Inflammatory macrophage treated with lipopolysaccharide for 4 hours (primary cell): ENCODE measurements at regions not wholly inside any gene's neighbourhood (a gene's known extent, or its start where the extent isn't known, plus 50 kb on each side); places are given as distances from the start of the nearest gene placed in this dataset.
"Not testable (repeated sequence)": the region's sequence is repeated elsewhere in the genome, so short reads cannot be mapped to it uniquely, and the experiment has no call there.

ENCODE experiments used
- DNase-seq: peaks from one replicate; pipeline ENCODE4 v3.0.0-alpha.2; 2020

DNA sequence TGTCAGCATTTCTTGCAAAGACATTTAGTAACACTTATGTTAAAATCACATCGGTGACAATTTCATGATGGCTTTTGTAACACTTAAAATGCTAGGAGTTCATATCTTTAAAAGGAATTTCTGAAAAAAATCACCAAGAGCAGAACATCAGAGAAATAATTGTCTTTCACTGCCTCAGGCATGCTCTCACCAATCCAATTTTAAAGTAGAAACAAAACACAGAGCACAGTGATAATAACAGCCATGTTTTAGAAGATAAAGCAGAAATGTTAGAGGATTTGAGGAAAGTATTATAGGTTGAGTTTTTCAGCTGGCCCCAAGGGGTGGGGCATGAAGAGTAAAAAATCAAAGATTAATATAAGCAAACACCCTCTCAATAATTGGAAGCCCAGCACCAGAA lies 1037.6 kb downstream of the DSC3 start:
- DNase-seq, result no peak

- no peak for DNase-seq
Measured at GRCh38 chr18:29982218-29982617, 1060.3 kb downstream of the DSC3 start.

GRCh38 chr18:29979881-29980280 lies 1062.7 kb downstream of the DSC3 start:
- no peak for DNase-seq

- DNase-seq, result no peak
Measured at GRCh38 chr18:29969876-29970275, 1072.7 kb downstream of the DSC3 start.

DNA sequence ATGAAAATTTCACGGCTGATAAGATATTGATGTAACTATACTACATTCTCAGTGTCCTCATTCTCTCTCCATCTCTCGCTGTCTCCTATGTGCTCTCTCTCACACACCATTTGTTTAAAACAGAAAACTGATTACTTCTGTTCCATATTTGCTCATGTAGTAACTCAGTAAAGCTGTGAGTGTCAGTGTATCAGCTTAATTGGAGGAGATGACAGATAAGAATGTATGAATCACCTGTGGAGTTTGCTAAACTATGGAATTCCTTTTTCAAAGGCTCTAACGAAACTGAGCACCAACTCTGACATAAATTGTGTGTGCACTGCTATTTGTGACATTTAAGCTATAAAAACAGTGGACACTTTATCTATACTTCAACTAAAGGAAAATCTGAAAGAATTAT lies 1080.0 kb downstream of the DSC3 start:
- no peak for DNase-seq

GRCh38 chr18:29960539-29960938 lies 1082.0 kb downstream of the DSC3 start:
- DNase-seq, result no peak

- no peak for DNase-seq
Measured at GRCh38 chr18:29930231-29930630, 1112.3 kb downstream of the DSC3 start.

DNA sequence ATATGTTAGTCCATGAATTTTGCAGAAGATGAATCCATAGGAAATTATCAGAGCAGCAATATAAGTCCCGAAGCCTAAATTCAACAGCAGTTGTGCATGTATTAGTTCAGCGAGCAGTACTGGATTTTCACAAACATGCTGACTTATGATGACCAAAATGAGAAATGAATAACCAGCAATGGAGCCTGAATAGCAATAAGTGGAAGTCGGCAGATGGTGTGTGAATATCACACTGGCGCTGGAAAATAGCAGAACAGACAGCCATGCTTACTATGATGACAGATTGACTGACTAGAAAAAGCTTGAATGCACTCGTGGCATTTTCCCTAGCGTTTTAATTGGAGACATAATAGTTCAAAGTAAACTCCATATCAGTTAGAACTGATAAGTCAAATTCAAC lies 1114.5 kb downstream of the DSC3 start:
- DNase-seq, result no peak

GRCh38 chr18:29925566-29925965 lies 1117.0 kb downstream of the DSC3 start:
- no peak for DNase-seq

GRCh38 chr18:29912351-29912750 lies 1130.2 kb downstream of the DSC3 start:
- no peak for DNase-seq

DNA sequence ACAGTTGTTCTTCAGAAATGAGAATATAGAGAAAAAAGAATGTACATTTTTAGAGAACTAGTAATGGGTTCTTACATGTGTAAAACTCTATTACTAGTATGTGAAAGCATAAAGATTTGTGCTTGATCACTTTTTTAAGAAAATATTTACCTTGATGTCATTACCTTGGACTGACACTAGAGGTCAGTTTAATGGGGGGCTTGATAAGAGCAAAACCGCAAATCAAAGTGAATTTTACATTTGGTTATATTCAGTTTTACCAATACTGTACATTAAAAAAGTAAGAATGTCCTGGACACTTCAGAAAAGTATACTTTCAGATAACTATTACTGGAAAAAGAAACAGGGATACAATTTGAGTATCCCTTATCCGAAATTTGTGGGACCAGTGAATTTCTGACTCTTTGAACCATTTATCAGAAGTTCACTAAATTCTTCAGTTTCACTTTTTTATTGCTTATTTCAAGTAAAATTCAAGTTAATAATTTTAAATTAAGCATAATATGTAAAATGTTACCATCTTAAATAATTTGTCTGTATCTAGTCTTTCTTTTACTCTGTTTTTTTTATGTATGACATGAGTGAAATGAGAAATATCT lies 1149.5 kb downstream of the DSC3 start:
- DNase-seq, result no peak

- no peak for DNase-seq
Measured at GRCh38 chr18:29883114-29883513, 1159.4 kb downstream of the DSC3 start.

- DNase-seq, result no peak
Measured at GRCh38 chr18:29882620-29883019, 1159.9 kb downstream of the DSC3 start.

GRCh38 chr18:29879763-29880162 lies 1162.8 kb downstream of the DSC3 start:
- DNase-seq, result no peak

DNA sequence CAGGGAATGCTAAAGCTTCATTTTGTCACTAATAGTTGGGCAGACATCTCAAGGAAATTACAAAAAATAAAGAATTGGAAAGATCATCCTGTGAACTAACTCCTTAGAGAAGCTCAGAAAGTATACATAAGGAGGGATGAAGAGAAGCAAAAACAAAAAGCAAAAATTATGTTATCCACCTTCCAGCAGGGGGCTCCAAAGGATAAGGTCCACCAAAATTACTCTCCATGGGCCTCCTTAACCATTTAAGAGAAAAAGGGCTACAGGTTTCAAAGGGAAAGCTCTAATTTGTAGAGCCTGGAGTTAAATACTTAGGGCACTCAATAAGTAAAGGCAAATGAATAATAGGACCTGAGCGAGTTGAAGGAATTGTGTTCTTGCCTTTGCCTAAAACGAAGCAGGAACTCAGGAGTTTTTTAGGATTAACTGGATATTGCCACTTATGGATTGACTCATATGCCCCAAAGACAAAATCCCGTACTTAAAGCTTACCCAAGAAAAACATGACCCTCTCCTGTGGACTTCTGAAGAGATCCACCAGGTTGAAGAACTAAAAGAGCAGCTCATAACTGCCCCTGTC lies 1167.9 kb downstream of the DSC3 start:
- DNase-seq, result peak; percentile 16

GRCh38 chr18:29873211-29873610 lies 1169.3 kb downstream of the DSC3 start:
- no peak for DNase-seq

- DNase-seq, result no peak
Measured at GRCh38 chr18:29871246-29871645, 1171.3 kb downstream of the DSC3 start.

- no peak for DNase-seq
Measured at GRCh38 chr18:29862824-29863223, 1179.7 kb downstream of the DSC3 start.

DNA sequence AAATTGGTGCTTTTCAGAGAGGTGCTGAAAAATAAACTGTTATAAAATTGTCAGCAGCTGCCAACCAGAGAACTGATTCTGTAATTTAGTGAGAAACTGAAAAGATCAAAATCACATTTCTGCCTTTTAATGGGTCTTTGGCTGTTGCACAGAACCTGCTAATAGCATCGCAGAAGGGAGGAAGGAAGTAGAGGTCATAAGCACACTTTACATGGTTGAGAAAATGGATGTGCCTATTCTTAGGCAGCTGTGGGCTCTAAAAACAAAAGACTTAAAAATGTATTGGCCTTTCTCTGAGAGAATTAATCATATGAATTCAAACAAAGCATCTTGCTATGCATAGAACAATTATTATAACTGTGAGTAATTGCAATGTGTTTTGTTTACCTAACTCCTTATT lies 1186.9 kb downstream of the DSC3 start:
- DNase-seq, result no peak

DNA sequence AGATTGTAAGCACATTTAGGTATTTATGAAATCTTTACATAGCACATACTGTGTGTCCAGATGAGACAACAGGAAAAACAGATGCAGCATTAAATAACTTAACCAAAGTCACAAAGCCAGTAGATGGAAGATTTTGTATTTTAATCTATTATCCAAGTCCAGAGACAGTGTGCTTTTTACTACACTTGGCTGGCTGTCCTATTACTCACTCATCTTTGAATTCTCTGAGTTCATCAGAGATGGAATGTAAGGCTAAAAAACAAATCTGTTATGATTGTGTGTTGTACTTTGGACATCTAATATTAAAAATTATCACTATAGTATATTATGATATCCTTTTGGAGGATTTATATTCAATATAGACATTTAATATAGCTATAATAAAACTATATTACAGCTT lies 1189.4 kb downstream of the DSC3 start:
- DNase-seq, result no peak

- no peak for DNase-seq
Measured at GRCh38 chr18:29849144-29849543, 1193.4 kb downstream of the DSC3 start.

DNA sequence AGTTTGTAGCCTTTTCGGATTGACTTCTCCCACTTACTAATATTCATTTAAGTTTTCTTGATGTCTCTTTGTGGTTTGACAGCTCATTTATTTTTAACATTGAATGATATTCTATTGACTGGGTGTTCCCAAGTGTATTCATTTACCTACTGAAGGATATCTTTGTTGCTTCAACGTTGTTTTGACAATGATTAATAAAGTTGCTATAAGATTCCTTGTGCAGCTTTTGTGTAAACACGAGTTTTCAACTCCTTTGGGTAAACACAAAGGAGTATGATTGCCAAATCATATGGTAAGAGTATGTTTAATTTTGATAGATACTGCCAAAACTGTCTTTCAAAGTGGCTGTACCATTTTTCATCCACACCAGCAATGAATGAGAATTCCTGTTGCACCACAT lies 1200.9 kb downstream of the DSC3 start:
- no peak for DNase-seq

- no peak for DNase-seq
Measured at GRCh38 chr18:29840089-29840488, 1202.5 kb downstream of the DSC3 start.

DNA sequence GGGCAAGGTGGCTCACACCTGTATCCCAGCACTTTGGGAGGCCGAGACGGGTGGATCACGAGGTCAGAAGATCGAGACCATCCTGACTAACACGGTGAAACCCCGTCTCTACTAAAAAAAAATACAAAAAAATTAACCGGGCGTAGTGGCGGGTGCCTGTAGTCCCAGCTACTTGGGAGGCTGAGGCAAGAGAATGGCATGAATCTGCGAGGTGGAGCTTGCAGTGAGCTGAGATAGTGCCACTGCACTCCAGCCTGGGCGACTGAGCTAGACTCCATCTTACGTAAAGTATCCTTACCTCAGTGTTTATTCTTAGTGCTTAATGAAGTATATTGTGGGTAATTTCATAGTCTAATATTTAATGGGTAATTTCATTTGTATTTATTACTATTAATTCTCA lies 1203.6 kb downstream of the DSC3 start:
- DNase-seq, result not testable (repeated sequence)

DNA sequence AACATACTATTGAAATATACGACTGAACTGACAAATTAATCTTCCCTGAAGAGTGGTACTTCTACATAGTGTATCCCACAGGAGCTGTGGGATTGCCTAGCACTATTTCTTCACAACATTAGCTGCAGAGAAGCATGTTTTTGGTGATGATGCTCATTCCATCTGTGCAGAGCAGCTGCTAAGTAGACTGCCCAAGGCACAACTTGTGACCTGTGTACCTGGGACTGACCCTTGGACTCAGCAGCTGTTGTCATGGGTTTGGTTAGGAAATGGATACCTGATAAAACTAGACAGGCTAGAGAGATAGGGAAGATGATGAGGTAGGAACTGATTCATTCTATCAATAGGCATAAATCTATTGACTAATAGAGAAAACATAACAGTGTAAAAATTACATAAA lies 1204.0 kb downstream of the DSC3 start:
- no peak for DNase-seq
